ENCODE measurements at regions not wholly inside any gene's neighbourhood (a gene's known extent, or its start where the extent isn't known, plus 50 kb on each side); places are given as distances from the start of the nearest gene placed in this dataset.

- DNase-seq = no peak
Measured at GRCh38 chr10:131636841-131637724, 263.7 kb upstream of the PPP2R2D start.

- DNase-seq = no peak
Measured at GRCh38 chr10:131638049-131638879, 262.5 kb upstream of the PPP2R2D start.

GRCh38 chr10:131638880-131639278, 261.9 kb upstream of the PPP2R2D start:
- no peak for DNase-seq

DNA sequence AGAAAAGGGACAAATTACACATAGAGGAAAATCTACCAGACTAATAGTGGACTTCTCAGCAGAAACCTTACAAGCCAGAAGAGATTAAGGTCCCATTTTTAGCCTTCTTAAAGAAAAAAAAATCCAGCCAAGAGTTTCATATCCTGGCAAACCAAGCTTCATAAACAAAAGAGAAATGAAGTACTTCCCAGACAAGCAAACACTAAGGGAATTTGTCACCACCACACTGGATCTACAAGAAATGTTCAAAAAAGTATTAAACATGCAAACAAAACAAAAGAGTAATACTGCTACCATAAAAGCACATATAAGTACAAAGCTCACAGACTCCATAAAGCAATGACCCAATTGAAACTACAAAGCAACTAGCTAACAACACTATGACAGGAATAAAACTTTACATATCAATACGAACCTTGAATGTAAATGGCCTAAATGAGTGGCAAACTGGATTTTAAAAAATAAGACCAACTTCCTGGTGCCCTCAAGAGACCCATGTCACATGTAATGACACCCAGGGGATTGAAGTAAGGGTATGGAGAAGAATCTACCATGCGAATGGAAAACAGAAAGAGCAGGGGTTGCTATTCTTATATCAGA, 260.7 kb upstream of the PPP2R2D start:
- no peak for DNase-seq

GRCh38 chr10:131641231-131641630, 259.6 kb upstream of the PPP2R2D start:
- DNase-seq = no peak

DNA sequence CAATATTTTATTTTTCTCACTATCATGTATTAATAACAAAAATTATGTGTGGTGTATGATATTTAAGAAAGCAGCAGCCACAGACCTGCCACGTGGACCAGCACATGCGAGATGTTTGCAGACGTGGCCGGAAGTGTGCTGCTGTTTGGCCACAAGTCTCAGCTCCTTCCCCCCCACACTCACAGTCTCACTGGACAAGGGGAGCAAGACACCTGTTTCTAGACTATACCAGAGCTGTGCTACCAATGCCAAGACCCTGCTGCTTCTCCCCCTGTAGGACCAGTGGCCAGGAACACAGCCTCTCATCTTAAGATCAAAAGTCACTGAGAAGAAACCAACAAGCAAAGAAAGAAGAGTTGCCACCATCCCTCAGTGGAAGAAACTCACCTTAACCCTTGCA, 258.9 kb upstream of the PPP2R2D start:
- no peak for DNase-seq

DNA sequence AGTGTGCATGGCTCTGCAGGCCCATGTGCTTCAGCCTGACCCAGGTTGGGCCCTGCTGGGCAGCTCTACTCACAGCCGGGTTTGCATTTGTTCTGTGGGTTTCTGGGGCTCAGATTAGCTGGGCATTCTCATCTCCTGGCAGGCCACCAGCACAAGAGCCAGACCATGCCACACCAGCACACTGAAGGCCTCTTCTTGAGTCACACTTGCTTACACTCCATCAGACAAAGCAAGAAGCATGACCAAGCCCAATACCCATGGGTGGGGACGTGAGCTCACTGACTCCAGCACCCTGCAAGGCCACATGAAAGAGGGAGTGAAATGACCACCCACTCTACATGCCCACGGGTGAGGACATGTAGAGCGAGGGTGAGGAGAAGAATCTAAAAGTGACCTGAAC, 257.8 kb upstream of the PPP2R2D start:
- DNase-seq = no peak

DNA sequence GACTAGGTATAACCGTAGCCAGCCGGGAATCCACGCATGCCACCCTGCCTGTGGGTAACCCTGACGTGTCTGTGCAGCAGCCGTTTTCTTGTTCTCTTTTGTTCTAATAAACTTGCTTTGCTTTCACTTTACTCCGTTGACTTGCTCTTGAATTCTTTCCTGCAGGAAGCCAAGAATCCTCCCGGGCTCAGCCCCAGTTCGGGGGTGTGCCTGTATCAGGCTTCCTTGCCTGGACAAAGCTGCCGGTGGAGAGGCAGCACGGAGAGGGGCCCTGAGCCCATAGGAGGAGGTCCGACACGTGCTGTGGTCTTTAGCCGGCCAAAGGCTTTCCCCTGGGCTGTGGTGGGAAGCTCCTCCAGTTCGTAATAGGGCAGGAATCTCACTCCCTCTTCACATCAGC, 256.5 kb upstream of the PPP2R2D start:
- DNase-seq = no peak

GRCh38 chr10:131644864-131645658, 255.7 kb upstream of the PPP2R2D start:
- no peak for DNase-seq

DNA sequence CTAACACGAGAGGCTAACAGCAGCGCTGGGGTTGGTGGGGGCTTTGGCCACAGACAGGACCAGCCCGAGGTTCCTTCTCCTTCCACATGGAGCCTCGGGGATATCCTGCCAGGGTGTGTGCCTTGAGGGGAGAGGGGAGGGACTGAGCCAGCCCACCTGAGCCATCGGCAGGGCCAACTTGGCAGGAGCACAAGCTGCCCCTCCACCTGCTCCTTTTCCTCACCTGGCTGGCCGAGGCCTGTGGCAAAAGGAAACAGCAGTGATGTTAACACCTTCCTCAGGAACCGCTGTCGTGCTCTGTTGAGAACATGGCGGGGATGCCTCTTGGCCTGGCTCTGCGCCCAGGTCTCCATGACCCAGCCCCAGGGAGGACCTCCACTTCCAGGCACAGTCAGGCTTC, 255.1 kb upstream of the PPP2R2D start:
- no peak for DNase-seq

DNA sequence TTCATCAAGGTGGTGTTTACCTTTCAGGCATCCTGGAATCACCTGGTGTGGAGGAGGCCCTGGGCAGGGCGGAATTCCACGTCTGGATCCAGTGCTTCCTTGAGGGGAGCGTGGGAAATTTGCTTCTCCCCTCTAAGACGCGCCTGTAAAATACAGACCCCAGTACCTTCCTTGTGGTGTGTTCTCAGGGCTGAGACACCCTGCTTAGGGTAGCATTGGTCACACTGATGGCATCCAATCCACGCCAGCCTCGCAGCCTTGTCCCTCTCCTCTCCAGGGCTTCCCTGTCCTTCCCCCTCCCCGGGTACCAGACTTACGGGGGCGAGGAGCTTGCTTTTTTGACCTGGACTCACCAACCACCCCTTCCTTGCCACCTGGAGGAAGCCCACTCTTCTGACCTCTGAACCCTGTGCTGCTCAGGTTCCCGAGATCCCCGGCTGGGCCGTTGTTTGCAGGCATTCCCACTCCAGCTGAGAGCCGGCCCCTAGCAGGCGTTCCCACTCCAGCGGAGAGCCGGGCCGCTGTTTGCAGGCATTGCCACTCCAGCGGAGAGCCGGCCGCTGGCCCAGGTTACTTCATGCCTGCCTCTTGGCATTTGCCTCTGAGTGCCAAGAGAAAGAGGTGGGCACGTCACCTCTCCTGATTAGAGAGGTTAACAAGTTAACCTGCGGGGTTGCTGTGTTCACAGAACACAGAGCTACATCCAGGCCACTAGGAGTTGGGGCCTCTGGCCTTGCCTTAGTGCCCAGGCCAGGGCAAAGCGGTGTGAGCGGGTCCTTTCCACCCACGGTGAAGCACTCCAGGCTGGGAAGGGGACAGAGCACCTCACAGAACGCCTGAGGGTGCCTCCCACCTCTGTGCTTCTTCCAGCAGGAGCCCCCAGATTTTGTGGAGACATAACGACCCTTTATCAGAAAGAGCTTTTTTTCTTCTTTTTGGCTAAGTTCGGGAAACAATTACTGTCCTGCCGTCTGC, 254.0 kb upstream of the PPP2R2D start:
- no peak for DNase-seq

DNA sequence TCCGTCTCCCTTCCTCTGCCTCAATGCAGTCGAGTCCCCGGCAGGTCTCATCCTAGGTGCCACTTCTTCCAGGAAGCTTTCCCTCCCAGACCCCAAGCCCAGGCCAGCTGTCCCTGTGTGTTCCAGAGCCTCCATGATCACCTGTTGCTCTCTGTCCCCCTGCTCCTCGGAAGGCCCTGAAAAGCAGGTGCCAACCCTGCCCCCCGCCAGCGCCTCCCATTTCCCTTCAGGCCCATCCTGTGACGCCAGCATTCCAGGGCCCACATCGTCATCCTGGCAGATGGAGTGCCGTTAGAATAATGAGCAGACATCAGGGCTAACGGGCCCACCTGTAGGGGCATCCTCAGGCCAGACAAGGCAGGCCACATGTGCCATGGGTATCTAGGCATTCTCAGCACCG, 253.0 kb upstream of the PPP2R2D start:
- DNase-seq = no peak

- DNase-seq = no peak
Measured at GRCh38 chr10:131648386-131649020, 252.3 kb upstream of the PPP2R2D start.

GRCh38 chr10:131649617-131650016, 251.2 kb upstream of the PPP2R2D start:
- no peak for DNase-seq

DNA sequence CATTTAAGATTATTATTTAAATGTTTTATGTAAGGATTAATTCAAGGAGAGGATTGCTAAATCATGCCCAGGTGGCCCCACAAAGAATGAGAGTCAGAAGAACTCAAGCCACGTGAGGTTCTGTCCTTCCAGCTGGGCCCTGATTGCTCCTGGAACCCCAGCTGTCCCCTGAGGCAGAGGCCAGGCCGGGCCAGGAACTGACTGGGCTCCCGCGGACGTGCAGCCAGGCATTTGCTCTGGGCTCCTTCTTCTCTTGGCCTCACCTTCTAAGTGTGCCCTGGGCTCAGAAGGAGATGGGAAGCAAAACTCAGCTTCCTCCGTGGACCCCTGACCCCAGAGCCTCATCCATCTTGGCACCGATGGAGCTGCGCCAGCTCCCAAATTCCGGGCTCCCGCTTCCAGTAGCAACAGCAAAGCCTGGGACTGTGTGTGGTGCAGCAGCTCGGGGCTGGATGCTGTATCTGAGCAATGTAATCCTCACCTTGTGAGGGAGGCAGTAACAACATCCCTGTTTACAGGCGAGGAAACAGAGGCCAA, 250.6 kb upstream of the PPP2R2D start:
- no peak for DNase-seq

DNA sequence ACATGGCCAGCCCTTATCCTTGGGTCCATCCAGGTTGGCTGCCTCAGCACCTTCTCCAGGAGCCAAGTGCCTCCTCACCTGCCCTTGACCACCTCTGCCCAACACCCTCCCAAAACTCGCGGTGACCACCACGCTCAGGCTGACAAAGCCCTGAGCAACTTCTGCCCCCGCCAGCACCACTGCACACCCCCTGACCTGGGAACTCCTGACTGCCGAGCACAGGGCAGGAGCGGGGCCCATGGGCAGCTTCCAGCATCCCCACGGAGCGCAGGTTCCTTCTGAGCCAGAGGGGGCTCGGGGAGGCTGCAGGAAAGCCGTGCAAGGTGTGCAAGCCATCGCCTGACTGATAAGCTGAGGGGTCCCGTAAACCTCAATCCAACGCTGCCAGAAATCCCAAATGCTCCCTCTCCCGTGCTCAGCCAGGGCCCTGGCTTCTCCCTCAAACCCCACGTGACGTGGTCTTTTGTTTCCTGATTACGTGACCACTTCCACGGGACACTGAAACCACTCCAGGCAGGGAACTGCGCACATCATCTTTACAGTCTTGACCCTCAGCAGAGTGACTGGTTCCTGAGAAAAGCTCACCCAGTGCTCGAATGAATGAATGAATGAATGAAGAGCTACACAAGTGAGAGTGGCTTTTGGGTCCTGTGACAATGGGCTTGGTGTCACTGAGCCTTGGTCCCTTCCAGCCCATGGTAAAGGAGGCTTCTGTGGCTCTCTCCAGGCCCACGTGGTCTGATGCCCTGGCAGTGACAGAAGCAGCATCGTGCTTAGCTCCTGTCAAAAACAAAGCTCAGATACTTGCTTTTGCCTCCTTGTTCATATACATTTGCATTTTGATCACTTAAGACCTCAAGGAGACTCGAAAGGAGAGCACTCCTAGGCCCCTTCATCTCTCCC, 249.8 kb upstream of the PPP2R2D start:
- DNase-seq = no peak

- no peak for DNase-seq
Measured at GRCh38 chr10:131651674-131652437, 249.0 kb upstream of the PPP2R2D start.

DNA sequence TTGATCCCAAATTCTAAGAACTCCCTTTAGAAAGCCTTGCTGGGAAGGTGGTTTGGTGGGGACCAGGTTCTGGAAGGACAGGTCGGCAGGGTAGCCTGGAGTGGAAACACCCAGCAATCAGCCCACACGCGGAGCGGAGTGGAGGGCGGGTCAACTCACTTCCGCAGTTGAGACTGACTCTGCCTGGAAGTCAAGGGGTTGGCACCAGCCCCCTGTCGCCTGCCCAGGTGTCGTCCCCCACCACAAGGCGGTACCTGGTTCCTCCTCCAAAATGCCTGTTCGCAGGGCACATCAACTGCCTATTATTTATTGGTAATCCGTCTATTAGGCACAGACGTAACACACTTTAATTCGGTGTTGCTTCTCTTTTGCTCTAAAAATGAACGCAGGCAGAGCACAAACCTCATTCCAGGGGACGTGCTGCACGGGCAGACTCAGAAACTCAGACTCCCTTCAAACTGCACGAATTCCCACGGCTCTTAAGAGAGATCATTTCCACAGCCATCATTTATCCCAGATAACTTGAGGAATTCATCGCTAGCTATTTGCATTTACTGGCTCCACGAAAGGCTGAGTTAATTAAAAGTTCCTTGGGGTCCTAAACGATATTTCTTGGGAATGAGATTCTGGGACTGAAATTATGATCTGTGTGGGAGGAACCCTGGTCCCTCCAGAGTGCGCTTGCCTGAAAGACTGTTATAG, 248.2 kb upstream of the PPP2R2D start:
- DNase-seq = no peak
